HG03280 (cell line): ENCODE measurements at regions not wholly inside any gene's neighbourhood (a gene's known extent, or its start where the extent isn't known, plus 50 kb on each side); places are given as distances from the start of the nearest gene placed in this dataset.
"Not testable (repeated sequence)": the region's sequence is repeated elsewhere in the genome, so short reads cannot be mapped to it uniquely, and the experiment has no call there.

Source experiments
- ATAC-seq: cut with Tn5 transposase; IDR thresholded peaks from one replicate; pipeline ENCODE4 v1.9.1; 2021; ENCODE audit warnings: mild to moderate bottlenecking, moderate library complexity; ENCODE audit not compliant: unreplicated experiment

GRCh38 chr13:61358599-61358998 lies 57.0 kb downstream of the PCDH20 start:
- no peak for ATAC-seq

- ATAC-seq = no peak
Measured at GRCh38 chr13:61350341-61350740, 65.3 kb downstream of the PCDH20 start.

- ATAC-seq = no peak
Measured at GRCh38 chr13:61339054-61339621, 76.5 kb downstream of the PCDH20 start.

GRCh38 chr13:61316647-61317046 lies 99.0 kb downstream of the PCDH20 start:
- ATAC-seq = no peak

GRCh38 chr13:61294467-61295191 lies 121.0 kb downstream of the PCDH20 start:
- ATAC-seq = no peak

GRCh38 chr13:61286148-61286745 lies 129.4 kb downstream of the PCDH20 start:
- ATAC-seq = no peak

- ATAC-seq = no peak
Measured at GRCh38 chr13:61277586-61278276, 137.9 kb downstream of the PCDH20 start.

- ATAC-seq = no peak
Measured at GRCh38 chr13:61277088-61277487, 138.6 kb downstream of the PCDH20 start.

GRCh38 chr13:61276401-61276800 lies 139.2 kb downstream of the PCDH20 start:
- no peak for ATAC-seq

- no peak for ATAC-seq
Measured at GRCh38 chr13:61275736-61276135, 139.9 kb downstream of the PCDH20 start.

- ATAC-seq = no peak
Measured at GRCh38 chr13:61275251-61275650, 140.4 kb downstream of the PCDH20 start.

- ATAC-seq = not testable (repeated sequence)
Measured at GRCh38 chr13:61266896-61267295, 148.8 kb downstream of the PCDH20 start.

- ATAC-seq = no peak
Measured at GRCh38 chr13:61261746-61262472, 153.7 kb downstream of the PCDH20 start.

- ATAC-seq = no peak
Measured at GRCh38 chr13:61258185-61258584, 157.5 kb downstream of the PCDH20 start.

- no peak for ATAC-seq
Measured at GRCh38 chr13:61255040-61255796, 160.4 kb downstream of the PCDH20 start.

- no peak for ATAC-seq
Measured at GRCh38 chr13:61253105-61253877, 162.4 kb downstream of the PCDH20 start.

GRCh38 chr13:61252213-61252612 lies 163.4 kb downstream of the PCDH20 start:
- no peak for ATAC-seq

- ATAC-seq = no peak
Measured at GRCh38 chr13:61247149-61247936, 168.3 kb downstream of the PCDH20 start.

- no peak for ATAC-seq
Measured at GRCh38 chr13:61246351-61246750, 169.3 kb downstream of the PCDH20 start.
